Embryonic facial prominence (tissue), 1 donor: ENCODE measurements at regions not wholly inside any gene's neighbourhood (a gene's known extent, or its start where the extent isn't known, plus 50 kb on each side); places are given as distances from the start of the nearest gene placed in this dataset.
"Not testable (repeated sequence)": the region's sequence is repeated elsewhere in the genome, so short reads cannot be mapped to it uniquely, and the experiment has no call there.

Source experiments
- DNase-seq: peaks from one replicate; pipeline ENCODE4 v3.0.0-alpha.2; 2016; ENCODE audit errors: extremely low spot score

DNA sequence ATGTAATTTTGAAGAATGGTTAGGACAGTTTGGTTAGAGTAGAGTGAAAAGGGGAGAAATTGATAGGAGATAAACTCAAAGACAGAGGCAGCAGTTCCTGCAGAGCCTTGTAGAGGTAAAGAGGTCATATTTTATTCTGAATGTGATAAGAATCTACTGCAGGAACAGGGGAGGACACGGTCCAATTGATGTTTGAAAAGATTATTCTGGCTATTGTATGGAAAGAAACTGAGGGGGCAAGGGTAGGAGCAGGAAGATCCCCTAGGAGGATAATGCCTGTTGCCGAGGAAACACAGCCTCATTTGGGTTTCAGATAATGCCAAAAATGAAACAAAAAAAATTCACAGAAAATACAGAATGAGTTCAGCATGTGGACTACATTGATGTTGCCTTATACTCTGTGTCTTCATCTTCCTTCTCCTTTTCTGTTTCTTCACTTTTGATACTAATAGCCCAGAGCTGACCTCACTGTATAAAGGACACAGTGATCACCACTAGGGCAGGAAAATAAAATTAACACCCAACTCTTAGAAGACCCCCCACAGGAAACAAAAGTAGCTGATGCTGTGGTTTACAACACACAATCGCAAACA lies 454.6 kb upstream of the UBE2E2 start:
- DNase-seq: no peak

- no peak for DNase-seq
These were observed 443.4 kb upstream of the UBE2E2 start for GRCh38 chr3:22759636-22760310.

- no peak for DNase-seq
These were observed 437.4 kb upstream of the UBE2E2 start for GRCh38 chr3:22765679-22766078.

DNA sequence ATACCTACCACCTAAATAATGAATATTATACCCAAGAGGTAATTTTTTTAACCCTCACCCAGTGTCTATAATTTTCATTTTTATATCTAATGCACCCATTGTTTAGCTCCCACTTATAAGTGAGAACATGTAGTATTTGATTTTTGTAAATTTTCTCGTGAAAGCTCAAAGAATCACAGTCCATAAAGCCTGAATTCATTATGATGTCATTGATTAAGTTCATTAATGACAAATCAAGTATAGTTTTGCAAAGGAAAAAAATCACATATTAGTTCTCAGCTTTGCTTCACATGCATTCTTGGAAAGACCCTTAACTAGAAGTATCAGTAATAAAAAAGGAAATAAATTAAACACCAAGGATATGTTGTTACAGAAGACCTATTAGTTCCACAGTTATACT lies 425.3 kb upstream of the UBE2E2 start:
- no peak for DNase-seq

DNA sequence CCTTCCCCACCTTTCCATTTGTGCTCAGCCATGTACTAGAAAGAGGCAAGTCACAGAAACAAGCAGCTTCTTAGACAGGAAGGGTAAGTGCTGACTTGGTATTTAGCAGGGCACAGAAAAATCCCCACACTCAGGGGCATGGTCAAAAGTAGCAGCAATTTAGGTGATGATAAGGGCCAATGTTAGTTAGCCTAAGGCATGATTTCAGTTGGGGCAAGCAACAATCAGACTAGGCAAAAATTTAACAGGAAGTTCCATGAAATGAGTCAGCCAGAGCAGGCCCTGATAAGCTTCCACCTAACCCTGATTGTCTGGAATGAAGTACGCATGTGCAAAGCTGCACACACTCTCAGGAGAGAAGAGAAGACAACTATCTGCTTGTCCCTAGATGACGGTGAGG lies 423.4 kb upstream of the UBE2E2 start:
- DNase-seq: no peak

DNA sequence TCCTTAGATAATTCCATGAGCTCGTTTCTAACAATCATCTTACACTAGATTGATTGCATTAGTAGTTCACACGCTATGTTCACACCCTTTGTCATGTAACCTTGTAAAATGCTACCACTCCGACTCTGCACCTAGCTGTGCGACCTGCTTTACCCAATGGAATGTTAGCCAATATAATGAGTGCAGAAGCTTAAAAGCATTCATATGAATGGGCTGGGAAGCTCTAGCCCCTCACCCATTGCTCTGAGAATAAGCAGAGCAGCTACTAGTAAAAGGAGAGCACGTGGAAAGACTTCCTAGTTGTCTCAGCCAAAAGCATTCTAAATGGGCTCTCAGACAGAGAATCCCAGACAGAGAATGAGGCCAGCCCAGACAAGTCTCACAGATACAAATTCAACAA lies 410.6 kb upstream of the UBE2E2 start:
- DNase-seq: no peak

DNA sequence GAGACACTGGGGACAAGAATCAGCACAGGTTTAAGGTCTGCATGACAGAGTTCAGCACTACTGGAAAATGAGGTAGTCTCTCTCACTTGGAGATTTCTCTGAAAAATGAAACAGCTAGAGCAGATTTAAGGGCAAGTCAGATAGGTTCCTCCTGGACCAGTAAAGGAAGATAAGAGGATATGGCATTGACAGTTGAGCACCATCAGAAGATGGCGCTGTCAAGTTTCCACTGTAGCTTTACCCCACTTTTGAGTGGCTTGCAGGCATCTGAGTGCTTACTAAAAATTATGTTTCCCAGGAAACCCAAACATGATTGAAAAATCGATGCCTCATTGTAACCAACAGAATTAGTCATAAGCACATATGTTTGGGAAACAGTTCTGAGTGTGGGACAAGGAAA lies 407.2 kb upstream of the UBE2E2 start:
- DNase-seq: no peak

DNA sequence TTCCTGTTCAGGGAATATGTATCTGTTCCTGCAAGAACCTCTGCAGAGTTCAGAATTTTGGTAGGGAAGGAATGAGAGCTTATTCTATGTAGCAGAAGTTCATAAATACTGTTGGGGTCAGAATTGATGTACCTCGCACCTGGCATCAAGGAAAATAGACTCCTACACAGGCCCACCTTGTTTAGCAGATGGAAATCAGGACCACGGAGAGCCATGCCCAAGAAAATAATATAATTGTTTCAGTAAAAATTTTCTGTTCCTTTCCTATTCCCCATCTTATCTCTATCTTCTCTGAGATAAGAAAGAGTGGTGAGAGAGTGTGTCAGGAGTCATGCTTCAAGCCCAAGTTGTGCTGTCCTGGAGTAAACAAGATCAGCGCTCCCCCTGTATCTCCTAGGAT lies 404.7 kb upstream of the UBE2E2 start:
- DNase-seq: no peak

DNA sequence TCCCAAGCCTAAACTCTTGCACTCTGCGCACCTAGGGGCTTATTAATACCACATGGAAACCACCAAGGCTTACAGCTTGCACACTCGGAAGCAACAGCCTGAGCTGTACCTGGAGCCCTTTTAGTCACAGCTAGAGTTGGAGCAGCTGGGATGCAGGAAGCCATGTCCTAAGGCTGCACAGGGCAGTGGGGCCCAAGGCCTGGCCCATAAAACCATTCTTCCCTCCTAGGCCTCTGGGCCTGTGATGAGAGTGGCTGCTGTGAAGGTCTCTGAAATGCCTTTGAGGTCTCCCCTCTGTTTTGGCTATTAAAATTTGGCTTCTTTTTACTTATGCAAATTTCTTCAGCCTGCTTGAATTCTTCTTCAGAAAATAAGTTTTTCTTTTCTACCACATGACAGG lies 383.9 kb upstream of the UBE2E2 start:
- no peak for DNase-seq

- no peak for DNase-seq
These were observed 368.1 kb upstream of the UBE2E2 start for GRCh38 chr3:22835041-22835440.

DNA sequence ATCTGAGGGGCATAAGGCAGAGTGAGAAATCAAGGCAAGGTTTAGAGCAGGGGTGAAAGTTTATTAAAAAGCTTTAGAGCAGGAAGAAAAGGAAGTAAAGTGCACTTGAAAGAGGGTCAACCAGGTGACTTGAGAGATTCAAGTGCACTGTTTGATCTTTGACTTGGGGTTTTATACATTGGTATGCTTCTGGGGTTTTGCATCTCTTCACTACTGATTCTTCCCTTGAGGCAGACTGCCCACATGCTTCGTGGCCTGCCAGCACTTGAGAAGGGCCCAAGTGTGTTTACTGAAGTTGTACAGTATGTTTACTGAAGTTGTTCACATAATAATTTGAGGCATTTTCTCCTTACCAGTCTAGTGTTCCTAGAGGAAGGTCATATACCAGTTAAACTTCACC lies 367.0 kb upstream of the UBE2E2 start:
- no peak for DNase-seq

DNA sequence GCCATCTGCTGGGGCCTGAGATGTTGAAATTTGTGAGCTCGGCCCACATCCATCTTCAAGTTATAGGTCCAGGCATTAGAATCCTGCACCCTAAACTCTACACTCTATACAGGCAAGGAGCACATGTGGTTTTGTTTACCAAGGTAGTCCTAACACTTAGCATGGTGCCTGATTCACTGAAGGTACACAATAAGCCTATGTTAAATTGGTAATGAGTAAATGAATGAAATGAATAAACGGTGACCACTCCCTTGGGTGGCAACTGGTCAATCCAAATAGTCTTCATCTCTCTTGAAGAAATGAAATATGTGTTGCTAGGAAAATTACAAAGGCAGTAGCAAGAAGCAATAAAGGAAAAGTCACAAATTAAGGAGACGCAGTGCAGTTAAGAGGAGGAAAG lies 359.3 kb upstream of the UBE2E2 start:
- no peak for DNase-seq

GRCh38 chr3:22846566-22846965 lies 356.6 kb upstream of the UBE2E2 start:
- no peak for DNase-seq

GRCh38 chr3:22849583-22849982 lies 353.5 kb upstream of the UBE2E2 start:
- not testable (repeated sequence) for DNase-seq

DNA sequence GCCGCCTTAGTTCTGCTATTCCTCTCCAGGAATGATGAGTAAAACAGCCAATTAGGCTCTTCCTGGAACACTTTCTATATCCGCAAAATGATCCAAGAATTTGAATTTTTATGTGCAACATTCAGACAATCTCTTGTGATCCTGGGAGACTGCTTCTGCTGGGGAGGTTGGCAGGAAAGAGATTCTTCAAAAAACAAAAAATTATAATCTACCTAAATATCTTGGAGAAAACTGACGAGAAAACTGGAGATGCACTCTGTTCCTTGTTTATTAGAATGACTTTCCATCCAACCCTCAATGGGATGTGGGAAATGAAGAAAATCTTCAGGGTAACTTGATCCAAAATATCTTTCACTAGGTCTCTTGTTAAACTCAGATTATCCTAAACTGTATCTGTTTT lies 346.3 kb upstream of the UBE2E2 start:
- DNase-seq: no peak

DNA sequence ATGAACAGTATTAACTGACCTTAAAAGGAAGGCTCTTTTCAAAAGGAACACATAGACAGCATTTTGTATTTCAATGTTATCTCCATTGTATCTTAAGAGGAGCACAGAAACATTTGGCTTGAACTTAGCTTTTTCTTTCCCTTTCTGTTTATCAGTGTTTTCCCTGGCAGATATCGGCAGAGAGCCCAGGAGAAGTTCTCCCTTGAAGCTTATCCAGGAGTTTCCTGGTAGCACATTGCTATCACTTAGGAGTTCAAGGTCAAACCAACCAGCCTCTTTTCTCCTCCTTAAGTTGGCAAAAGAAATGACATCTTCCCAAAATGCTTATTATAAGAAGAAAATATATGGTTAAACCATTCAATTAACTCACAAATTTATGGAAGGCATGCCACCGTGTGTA lies 344.6 kb upstream of the UBE2E2 start:
- no peak for DNase-seq

- no peak for DNase-seq
These were observed 343.5 kb upstream of the UBE2E2 start for GRCh38 chr3:22859618-22860017.

GRCh38 chr3:22861426-22861825 lies 341.7 kb upstream of the UBE2E2 start:
- no peak for DNase-seq

DNA sequence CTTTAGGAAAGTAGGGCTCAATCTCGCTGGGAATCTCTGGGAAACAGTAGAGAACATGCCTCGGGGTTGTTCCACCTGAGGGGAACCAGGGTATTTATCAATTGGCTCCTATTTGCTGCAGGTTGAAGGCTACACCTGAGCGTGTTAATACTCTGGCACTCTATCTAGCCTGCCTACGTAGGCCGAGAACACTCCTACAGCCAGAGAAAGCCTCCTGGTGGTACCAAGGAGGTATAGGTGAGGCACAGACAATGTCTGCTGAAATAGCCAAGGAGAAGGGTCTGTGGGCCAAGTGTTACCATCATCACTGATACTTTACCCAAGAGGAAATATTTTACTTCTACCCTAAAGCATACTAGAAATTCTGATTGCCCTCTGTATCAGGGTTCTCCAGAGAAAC lies 341.0 kb upstream of the UBE2E2 start:
- DNase-seq: no peak

GRCh38 chr3:22882834-22883233 lies 320.3 kb upstream of the UBE2E2 start:
- not testable (repeated sequence) for DNase-seq

DNA sequence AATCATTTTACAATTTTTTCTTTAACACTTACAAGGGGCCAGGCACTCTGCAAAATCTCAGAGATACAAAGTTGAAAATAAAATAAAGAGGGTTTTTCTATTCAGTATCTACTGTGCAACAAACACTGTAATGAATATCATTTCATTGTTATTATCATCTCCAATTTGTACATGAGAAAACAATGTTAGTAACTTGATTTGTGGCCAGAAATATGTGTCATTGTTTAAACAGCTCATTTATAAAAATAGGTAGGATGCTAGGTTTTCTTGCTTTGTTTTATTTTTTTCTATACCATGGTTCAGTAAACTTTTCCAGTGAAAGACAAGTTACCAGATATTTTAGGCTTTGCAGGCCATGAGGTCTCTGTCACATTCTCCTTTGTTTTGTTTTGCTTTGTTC lies 318.1 kb upstream of the UBE2E2 start:
- DNase-seq: no peak

DNA sequence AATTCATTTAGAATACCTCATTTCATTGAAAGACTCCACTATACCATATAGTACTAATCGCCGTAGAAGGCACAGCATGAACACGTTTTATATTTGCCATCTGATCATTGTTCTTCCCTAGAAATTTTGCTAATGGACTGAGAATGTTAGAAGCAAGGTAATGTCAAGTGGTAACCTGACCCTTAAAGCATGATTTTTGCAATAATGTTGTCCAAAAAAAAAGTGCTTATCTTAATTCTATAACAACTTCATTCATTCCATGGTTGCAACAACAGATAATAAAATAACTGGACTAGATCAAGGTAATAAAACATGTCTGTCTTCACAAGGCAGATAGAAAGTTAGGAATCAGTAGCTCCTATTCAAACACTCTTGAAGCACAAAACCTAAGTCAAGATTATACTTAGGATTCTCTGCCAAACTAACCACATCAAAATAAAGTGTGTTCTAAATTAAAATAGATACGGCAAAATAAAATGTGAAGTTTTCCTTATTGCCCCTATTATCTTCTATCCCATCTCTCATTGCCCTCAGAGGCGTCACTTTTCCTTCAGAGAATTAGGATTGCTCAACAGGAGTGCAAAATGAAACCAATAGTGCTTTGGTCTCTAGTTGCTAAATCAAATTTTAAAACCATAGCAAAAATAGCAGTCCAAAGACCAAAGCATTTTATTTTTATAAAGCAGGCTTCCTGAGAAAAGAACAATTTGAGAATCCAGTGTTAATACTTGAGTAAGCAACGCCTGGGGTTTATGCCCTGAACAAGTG lies 317.4 kb upstream of the UBE2E2 start:
- no peak for DNase-seq

DNA sequence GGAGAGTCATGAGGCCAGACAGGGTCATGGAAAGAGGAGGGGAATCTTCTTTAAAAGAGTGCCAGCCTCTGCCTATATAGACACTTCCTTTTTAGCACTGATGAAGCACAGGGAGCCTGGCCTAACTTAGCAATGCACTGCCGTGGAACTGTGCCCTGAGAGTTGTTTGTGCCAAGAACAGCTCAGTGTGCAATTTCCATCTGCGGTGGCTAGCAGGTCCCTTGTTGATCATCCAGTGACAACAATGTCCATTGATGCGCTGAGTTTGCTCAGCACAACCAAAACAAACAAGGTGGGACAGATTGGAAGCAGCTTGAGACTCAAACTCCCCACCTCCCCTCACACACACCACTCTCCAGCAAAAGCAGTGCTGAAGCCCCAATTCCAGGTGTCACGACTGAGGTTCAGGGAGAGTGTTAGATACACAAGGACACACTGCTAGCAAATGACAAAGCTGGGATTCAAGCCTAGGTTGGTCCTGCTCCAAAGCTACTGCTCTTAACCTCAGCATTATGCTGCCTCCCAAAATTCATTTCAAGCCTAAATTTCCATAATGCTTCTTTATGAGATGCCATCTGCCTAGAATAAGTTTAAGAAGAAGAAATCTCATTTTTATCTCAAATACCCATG lies 316.6 kb upstream of the UBE2E2 start:
- DNase-seq: no peak
